Parathyroid adenoma (tissue), 2 donors: ENCODE measurements at regions not wholly inside any gene's neighbourhood (a gene's known extent, or its start where the extent isn't known, plus 50 kb on each side); places are given as distances from the start of the nearest gene placed in this dataset.

Experiments used
- H2AFZ ChIP-seq: fragments of 300-600 bp; sonication (generic); one replicate; pipeline ENCODE4 v1.7.0; 2017; ENCODE audit warnings: antibody characterized with exemption, mild to moderate bottlenecking
- H3K27ac ChIP-seq: fragments of 300-600 bp; sonication (generic); one replicate; pipeline ENCODE4 v1.7.0; 2017
- H3K27me3 ChIP-seq: fragments of 300-600 bp; sonication (generic); one replicate; pipeline ENCODE4 v1.7.0; 2017; ENCODE audit warnings: low read length; ENCODE audit not compliant: control insufficient read depth, insufficient read depth
- H3K36me3 ChIP-seq: fragments of 300-600 bp; sonication (generic); one replicate; pipeline ENCODE4 v1.7.0; 2017; ENCODE audit warnings: low read length; ENCODE audit not compliant: control insufficient read depth, insufficient read depth
- H3K4me1 ChIP-seq: fragments of 300-600 bp; sonication (generic); one replicate; pipeline ENCODE4 v1.7.0; 2017; ENCODE audit warnings: control low read depth
- H3K4me2 ChIP-seq: fragments of 300-600 bp; sonication (generic); one replicate; pipeline ENCODE4 v1.7.0; 2017; ENCODE audit warnings: low read length
- H3K4me3 ChIP-seq: fragments of 300-600 bp; sonication (generic); one replicate; pipeline ENCODE4 v1.7.0; 2017; ENCODE audit warnings: low read depth, low read length
- H3K79me2 ChIP-seq: fragments of 300-600 bp; sonication (generic); one replicate; pipeline ENCODE4 v1.7.0; 2017; ENCODE audit warnings: control low read depth
- H3K9ac ChIP-seq: fragments of 300-600 bp; sonication (generic); one replicate; pipeline ENCODE4 v1.7.0; 2017; ENCODE audit warnings: mild to moderate bottlenecking
- H3K9me3 ChIP-seq: fragments of 300-600 bp; sonication (generic); one replicate; pipeline ENCODE4 v1.7.0; 2017; ENCODE audit warnings: low read length; ENCODE audit not compliant: control insufficient read depth
- TF ChIP-seq, protein P1 (sequence below): fragments of 300-600 bp; sonication (generic); IDR thresholded peaks from one replicate; pipeline ENCODE4 v1.7.0; 2017; ENCODE audit warnings: antibody characterized with exemption, mild to moderate bottlenecking
- donor health status: primary hyperparathyroidism.

DNA sequence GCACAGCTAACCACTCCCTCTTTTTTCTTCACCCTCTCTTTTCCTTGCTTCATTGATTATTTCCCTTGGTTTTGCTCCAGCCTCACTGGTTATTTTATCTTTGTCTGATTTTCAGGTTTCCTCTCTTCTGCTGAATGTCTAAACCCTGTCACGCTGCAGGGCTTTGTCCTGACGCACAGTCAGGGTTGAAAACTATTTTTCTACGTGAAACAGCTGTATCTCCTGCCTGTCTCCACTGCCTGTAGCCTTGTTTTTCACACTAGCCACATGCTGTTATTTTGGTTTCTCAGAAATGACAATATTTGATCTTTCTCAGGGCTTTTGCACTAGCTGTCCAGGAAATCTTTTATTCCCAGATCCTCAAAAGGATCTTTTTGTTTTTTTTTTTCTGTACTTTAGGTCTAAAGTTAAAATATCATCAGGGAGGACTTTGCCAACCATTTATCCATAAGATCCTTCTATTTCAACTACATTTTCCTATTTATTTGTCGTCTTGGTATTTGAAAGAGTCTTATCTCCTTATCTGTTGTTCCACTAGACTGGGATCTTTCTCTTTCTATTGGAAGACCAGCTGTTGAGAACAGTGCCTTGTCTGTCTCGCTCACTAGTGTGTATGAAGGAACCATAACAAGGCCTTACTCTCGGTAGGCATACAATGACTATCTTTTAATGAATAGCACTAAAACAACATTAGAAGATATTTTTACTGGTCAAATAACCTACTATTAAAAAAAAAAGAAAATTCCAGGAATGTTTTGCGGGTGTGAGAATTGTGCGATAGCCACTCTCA lies 164.3 kb downstream of the PDHA2 start:
- TF ChIP-seq, protein P1, sequence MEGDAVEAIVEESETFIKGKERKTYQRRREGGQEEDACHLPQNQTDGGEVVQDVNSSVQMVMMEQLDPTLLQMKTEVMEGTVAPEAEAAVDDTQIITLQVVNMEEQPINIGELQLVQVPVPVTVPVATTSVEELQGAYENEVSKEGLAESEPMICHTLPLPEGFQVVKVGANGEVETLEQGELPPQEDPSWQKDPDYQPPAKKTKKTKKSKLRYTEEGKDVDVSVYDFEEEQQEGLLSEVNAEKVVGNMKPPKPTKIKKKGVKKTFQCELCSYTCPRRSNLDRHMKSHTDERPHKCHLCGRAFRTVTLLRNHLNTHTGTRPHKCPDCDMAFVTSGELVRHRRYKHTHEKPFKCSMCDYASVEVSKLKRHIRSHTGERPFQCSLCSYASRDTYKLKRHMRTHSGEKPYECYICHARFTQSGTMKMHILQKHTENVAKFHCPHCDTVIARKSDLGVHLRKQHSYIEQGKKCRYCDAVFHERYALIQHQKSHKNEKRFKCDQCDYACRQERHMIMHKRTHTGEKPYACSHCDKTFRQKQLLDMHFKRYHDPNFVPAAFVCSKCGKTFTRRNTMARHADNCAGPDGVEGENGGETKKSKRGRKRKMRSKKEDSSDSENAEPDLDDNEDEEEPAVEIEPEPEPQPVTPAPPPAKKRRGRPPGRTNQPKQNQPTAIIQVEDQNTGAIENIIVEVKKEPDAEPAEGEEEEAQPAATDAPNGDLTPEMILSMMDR: no peak
- Histone ChIP-seq H3K36me3 (no peaks in the 10 kb centered on the region), H3K9ac (no peak overlapping the region), H3K79me2 (no peaks in the 10 kb centered on the region), H3K27me3 (no peaks in the 10 kb centered on the region), H3K4me3 (no peak overlapping the region), H2AFZ (no peak overlapping the region), H3K27ac (no peak overlapping the region), H3K9me3 (no peaks in the 10 kb centered on the region), H3K4me1 (no peaks in the 10 kb centered on the region), H3K4me2 (no peak overlapping the region)

DNA sequence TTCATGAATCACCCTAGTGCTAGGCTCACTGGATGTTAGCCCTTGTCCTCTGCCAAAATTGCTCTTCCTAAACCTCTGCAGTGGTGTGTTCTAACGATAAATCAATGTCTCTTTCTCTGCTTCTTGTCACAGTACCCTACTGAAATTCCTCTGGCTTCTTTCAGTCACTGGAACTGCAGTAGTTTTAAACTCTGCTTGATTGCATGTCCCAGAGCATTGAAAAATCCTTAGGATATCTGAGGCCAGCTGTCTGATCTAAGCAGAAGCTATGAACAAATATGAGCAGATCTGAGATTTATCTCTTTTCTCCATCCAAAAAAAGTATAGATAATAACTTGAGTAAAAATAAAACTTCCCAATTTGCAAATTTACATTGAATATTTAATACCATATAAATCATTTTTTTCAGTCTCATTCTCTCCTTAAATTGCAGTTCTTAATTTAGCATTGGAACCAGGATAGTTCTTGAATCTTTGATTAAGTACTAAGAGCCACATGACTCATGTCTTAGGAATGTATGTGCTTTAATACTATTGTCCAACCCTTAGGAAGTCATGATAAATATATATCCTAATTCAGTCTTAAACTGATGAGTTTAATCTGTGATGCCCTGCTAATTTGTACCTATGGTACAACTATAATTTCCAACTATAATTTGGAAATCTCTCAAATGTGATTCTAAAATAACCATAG lies 169.7 kb downstream of the PDHA2 start:
- TF ChIP-seq, protein P1: no peak
- no peaks in the 10 kb centered on the region for H3K79me2 ChIP-seq
- H3K36me3 ChIP-seq: no peaks in the 10 kb centered on the region
- no peak overlapping the region for H3K27ac ChIP-seq
- no peaks in the 10 kb centered on the region for H3K4me1 ChIP-seq
- H3K9me3 ChIP-seq: no peaks in the 10 kb centered on the region
- no peak overlapping the region for H3K9ac ChIP-seq
- H3K4me2 ChIP-seq: no peak overlapping the region
- H3K4me3 ChIP-seq: no peak overlapping the region
- no peak overlapping the region for H2AFZ ChIP-seq
- no peaks in the 10 kb centered on the region for H3K27me3 ChIP-seq

DNA sequence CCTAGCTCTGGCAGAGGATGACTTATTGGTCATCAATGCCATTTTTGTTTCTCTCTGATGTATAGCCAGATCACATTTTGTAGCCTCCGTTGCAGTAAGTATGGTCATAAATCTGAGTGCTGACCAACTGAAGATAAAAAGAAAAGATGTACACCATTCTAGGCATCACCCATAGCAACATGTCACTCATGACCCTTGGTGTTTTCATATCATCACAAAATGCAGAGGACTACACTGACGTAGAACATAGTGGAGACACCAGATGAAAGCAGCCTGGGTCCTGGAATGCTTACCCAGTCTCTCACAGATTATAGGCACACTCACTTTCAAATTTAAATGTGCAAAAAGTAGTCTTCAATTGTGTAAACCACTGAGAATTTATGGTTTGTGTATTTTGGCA lies 172.8 kb downstream of the PDHA2 start:
- TF ChIP-seq, protein P1: no peak
- no peaks in the 10 kb centered on the region for H3K36me3 ChIP-seq
- H3K9me3 ChIP-seq: no peaks in the 10 kb centered on the region
- no peak overlapping the region for H3K9ac ChIP-seq
- no peaks in the 10 kb centered on the region for H3K4me1 ChIP-seq
- no peak overlapping the region for H3K4me2 ChIP-seq
- H3K27me3 ChIP-seq: no peaks in the 10 kb centered on the region
- H3K79me2 ChIP-seq: no peaks in the 10 kb centered on the region
- no peak overlapping the region for H3K27ac ChIP-seq
- H3K4me3 ChIP-seq: no peak overlapping the region
- H2AFZ ChIP-seq: no peak overlapping the region

DNA sequence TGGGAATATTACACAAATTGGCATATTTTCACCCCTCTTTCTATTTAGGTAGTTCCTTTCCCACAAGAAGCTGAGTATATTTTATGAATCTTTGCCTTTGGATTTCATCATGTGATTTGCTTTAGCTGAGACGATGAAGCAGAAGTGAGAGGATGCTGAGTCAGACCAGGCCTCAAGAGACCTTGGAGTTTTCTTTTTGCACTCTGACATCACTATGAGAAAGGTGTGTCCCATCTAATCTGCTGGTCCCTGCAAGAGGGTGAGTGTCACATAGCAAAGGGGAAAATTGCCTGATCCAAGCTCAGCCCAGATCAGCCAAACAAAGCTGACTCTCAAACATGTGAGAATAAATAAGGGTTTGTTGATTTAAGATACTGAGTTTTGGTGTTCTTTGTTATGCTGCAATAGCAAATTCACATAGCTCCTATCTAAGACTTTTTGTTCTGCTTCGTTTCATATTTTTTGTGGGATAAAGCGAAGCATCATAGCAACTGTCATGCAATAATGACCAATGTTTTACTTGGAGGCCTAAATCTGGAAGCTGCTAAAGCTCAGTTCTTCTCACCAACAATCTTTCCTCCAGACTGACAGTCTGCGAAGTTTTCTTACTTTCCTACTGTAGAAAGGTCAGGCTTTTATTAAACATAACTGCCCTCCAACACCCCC lies 176.9 kb downstream of the PDHA2 start:
- no peaks in the 10 kb centered on the region for H3K9me3 ChIP-seq
- H3K27me3 ChIP-seq: no peaks in the 10 kb centered on the region
- no peak overlapping the region for H3K9ac ChIP-seq
- no peak overlapping the region for H3K4me3 ChIP-seq
- no peaks in the 10 kb centered on the region for H3K4me1 ChIP-seq
- H3K27ac ChIP-seq: no peak overlapping the region
- H3K79me2 ChIP-seq: no peaks in the 10 kb centered on the region
- no peaks in the 10 kb centered on the region for H3K36me3 ChIP-seq
- H3K4me2 ChIP-seq: no peak overlapping the region
- TF ChIP-seq, protein P1: no peak
- no peak overlapping the region for H2AFZ ChIP-seq
